HG03565 (cell line): ENCODE measurements at regions not wholly inside any gene's neighbourhood (a gene's known extent, or its start where the extent isn't known, plus 50 kb on each side); places are given as distances from the start of the nearest gene placed in this dataset.
"Not testable (repeated sequence)": the region's sequence is repeated elsewhere in the genome, so short reads cannot be mapped to it uniquely, and the experiment has no call there.

Source experiments
- ATAC-seq: cut with Tn5 transposase; IDR thresholded peaks from one replicate; pipeline ENCODE4 v1.9.1; 2021; ENCODE audit warnings: mild to moderate bottlenecking, moderate library complexity; ENCODE audit not compliant: unreplicated experiment

DNA sequence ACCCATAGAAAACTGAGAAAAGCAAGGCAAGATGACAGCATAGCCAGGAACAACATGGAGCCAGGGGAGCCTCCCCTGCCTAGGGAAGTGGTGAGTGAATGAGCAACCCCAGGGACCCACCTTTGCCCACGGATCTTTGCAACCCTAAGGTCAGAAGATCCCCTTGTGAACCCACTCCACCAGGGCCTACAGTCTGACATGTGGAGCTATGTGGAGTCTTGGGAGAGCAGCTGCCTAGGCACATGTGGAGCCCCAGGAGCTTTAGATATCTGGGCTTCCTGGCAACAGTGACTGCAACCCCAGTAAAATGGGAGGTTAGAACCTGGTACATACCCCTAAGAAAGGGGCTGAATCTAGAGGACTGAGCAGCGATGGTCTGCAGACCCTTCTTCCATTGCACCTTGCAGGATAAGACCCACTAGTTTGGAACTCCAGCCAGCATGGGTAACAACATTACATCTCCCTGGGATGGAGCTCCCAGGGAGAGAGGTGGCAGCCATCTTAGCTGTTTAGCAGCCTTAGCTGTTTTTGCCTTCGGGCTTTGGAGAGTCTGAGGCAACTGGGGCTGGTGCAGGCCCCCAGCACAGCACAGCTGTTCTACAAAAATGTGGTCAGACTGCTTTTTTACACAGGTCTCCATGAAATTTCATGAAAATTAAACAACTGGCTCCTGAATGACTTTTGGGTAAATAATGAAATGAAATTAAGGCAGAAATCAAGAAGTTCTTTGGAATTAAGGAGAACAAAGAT is 104.7 kb upstream of the TRIM2 start:
- ATAC-seq, result no peak

- not testable (repeated sequence) for ATAC-seq
These were observed 97.5 kb upstream of the TRIM2 start for GRCh38 chr4:153106736-153107135.

DNA sequence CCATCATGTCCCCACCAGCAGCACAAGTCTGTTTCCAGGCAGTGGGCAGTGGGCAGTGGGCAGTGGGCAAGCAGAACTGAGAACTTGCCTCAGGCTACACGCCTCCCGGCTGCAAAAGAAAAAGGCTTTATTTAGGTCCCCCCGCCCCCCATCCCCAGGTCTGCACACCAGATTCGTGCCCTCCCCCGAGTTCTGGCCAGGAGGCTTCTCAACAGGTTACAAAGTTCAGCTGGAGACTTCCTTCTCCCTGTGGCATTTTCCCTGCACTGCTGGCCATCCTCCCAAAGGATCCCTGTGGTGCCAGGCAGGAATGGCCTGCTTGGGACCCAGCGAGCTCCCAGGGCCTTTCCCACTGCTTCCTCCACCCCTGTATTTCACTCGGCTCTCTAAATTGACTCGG is 97.0 kb upstream of the TRIM2 start:
- no peak for ATAC-seq

DNA sequence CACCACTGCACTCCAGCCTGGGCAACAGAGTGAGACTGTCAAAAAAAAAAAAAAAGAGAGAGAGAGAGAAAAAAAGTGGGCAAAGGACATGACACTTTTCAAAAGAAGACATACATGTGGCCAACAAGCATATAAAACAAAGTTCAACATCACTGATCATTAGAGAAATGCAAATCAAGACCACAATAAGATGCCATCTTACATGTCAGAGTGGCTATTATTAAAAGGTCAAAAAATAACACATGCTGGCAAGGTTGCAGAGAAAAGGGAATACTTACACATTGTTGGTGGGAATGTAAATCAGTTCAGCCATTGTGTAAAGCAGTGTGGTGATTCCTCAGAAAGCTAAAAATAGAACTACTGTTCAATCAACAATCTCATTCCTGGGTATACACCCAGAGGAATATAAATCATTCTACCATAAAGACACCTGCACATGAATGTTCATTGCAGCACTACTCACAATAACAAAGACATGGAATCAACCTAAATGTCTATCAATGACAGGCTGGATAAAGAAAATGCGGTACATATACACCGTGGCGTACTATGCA is 94.9 kb upstream of the TRIM2 start:
- no peak for ATAC-seq

DNA sequence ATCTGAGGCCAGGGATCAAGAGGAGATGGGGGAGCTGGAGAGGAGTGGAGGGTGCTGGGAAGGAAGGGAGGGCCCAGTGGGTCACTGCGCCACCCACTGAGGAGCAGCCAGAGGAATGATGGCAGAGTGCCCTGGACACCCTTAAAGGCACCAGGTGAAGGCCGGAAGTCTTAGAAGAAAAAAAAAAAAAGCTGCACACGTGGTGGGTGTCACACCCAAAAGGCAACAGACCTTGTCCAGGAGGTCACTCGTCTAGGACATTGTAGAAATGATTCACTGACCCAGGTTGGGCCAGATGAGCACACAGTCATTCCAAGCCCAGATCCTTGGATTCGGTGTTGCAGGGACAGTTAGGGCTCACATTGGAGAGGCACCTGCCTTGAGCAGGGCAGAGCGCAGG is 93.5 kb upstream of the TRIM2 start:
- ATAC-seq, result no peak

- no peak for ATAC-seq
These were observed 92.7 kb upstream of the TRIM2 start for GRCh38 chr4:153111426-153112040.

DNA sequence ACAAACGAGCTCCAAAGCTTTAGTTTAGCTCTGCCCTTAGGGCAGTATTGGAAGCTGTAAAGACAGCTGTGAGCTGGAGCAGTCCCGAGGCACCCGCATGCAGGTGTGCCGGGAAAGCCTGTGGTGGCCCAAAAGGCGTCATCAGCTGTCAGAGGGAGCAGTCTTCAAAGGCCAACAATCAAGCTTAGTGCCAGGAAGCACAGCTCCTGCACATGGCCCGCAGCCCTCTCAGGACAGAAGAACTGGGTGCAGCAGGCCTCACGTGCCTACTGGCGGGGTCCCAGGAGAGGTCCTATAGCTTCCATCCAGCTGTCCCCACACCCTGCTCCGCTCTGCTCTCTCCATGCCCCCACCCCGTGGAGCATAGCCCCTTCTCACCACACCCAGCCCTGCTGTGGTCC is 92.2 kb upstream of the TRIM2 start:
- no peak for ATAC-seq

DNA sequence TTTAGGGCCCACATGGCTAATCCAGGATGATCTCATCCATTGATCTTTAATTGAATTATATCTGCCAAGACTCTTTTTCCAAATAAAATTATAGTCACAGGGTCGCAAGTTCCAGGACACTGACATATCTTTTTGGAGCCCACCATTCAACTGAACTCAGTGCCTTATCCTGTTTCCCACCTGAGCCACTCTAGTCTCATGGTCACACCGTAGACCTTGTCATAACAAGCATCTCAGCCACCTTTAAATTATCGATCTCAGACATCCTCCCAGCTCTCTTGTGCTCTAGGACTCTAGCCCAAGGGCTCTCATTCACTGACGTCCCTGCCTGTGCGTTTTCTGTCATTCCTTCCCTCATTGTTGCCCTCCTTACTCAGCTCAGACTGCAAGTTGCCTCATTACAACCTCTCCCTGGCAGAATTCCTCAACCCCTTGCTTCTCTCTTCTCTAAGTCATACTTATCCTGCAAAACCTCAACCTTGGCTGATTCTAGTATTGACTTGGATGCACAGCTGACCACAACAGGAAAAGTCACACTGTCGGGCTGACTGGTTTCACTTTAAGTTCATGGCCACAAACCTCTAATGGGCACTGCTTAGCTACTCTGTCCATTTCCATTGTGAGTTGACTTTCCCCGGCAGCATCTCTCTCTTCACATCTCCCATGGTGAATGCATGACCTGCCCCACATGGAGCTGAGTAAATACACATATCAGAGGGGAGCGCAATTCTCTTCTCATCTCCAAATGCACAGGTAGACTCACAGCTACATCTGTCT is 91.0 kb upstream of the TRIM2 start:
- no peak for ATAC-seq

DNA sequence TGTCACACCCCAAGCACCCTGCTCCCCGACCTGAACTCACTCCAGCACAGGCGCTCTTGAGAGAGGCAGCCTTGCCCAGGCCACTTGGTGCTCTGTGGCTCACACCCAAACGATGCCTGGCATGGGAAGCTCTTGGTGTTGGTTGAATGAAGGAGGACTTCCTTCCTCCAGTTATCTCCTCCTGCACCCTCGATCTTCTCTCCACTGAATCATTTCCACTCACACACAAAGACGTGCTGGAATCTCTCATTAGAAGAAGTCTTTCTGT is 90.5 kb upstream of the TRIM2 start:
- no peak for ATAC-seq

GRCh38 chr4:153114771-153115321 is 89.4 kb upstream of the TRIM2 start:
- ATAC-seq, result no peak

GRCh38 chr4:153115322-153116290 is 88.6 kb upstream of the TRIM2 start:
- ATAC-seq, result peak; percentile 47

DNA sequence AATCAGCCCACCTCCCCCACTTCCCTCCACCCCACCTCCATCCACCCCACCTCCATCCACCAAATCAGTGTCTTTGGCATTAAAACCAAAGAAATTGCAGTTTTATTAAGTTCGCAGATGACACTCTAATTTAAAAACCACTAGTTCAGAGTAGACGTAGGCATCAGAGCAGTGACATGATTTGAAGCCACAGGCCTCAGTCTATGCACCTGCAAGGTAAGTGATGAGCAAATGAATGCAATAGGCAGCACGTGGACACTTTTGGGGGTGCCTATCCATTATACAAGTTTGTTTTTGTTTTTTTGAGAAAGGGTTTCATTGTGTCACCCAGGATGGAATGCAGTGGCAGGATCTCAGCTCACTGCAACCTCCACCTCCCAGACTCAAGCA is 88.0 kb upstream of the TRIM2 start:
- no peak for ATAC-seq

GRCh38 chr4:153116801-153117200 is 87.4 kb upstream of the TRIM2 start:
- ATAC-seq, result no peak

- ATAC-seq, result no peak
These were observed 86.7 kb upstream of the TRIM2 start for GRCh38 chr4:153117554-153117953.

GRCh38 chr4:153119626-153120025 is 84.6 kb upstream of the TRIM2 start:
- ATAC-seq, result no peak

GRCh38 chr4:153120235-153120634 is 84.0 kb upstream of the TRIM2 start:
- ATAC-seq, result no peak

DNA sequence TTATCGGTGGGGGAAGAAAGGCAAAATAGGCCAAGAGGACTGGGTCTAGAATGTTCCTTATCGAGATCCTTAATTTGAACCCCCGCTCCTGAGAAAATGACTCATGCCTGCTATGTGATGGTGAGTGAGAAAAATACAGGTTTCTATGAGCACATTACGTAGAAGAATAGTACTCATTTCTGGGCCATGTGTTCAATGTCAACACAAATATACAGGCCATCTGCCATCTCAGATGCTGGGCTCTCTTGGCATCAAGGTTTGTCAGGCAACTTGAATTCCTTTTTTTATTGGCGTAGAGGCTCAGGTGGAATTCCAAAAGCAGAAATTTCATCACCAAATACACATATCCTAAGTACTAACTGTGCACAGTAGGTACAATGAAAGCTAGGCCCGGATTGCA is 81.4 kb upstream of the TRIM2 start:
- ATAC-seq, result no peak

DNA sequence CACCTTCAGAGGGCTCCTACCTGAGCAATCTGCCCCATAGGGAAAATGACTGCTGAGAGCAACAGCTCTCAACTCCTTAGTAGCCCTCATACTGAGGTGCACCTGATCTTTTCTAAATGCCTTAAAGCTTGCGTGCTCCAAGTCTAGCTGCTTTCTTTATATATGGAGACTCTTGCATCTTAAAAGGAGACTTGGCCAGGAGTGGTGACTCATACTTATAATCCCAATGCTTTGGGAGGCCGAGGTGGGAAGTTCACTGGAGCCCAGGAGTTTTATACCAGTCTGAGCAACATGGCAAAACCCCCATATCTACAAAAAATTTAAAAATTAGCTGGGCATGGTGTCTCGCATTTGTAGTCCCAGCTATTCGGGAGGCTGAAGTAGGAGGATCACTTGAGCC is 78.1 kb upstream of the TRIM2 start:
- ATAC-seq, result no peak

GRCh38 chr4:153127760-153128494 is 76.3 kb upstream of the TRIM2 start:
- no peak for ATAC-seq

DNA sequence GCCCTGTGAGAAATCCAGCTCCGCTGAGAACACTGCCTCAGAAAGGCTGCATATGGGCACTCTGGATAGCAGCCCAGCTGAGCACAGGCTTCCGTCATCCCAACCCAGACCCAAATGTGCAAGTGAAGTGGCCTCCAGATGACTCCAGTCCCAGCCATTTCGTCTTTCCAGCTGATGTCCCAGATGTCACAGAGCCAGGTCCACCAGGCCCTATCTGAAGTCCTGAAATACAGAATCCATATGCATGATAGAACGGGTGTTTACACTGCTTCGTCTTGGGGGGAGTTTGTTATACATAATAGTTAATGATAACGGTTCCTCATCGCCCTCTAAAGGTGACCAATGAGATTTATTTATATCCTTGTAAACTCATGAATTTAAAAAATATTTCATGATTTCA is 72.6 kb upstream of the TRIM2 start:
- no peak for ATAC-seq
